Type B pancreatic cell (in vitro differentiated cells): ENCODE measurements at regions not wholly inside any gene's neighbourhood (a gene's known extent, or its start where the extent isn't known, plus 50 kb on each side); places are given as distances from the start of the nearest gene placed in this dataset.

Source experiments
- DNase-seq: peaks from one replicate; pipeline ENCODE4 v3.0.0; 2021; ENCODE audit warnings: mixed read lengths; ENCODE audit not compliant: unreplicated experiment; ENCODE audit errors: extremely low spot score
- H3K27ac Mint-ChIP-seq: 2 replicates; pipeline ENCODE4 v1.8.0; 2021; ENCODE audit warnings: mild to moderate bottlenecking, mixed read lengths
- H3K27me3 Mint-ChIP-seq: 2 replicates; pipeline ENCODE4 v1.8.0; 2021; ENCODE audit warnings: mixed read lengths
- H3K36me3 Mint-ChIP-seq: 2 replicates; pipeline ENCODE4 v1.8.0; 2021; ENCODE audit warnings: mixed read lengths
- H3K4me1 Mint-ChIP-seq: one replicate; pipeline ENCODE4 v1.8.0; 2021; ENCODE audit warnings: mixed read lengths; ENCODE audit not compliant: unreplicated experiment
- H3K4me3 Mint-ChIP-seq: 2 replicates; pipeline ENCODE4 v1.8.0; 2021; ENCODE audit warnings: mild to moderate bottlenecking, mixed read lengths
- H3K9me3 Mint-ChIP-seq: 2 replicates; pipeline ENCODE4 v1.8.0; 2021; ENCODE audit warnings: mixed read lengths
- TF ChIP-seq, protein P1 (sequence below): fragments of 200-600 bp; sonication (generic); conservative IDR thresholded peaks from 2 replicates; pipeline ENCODE4 v1.5.0; 2021; ENCODE audit warnings: antibody characterized with exemption, mild to moderate bottlenecking

DNA sequence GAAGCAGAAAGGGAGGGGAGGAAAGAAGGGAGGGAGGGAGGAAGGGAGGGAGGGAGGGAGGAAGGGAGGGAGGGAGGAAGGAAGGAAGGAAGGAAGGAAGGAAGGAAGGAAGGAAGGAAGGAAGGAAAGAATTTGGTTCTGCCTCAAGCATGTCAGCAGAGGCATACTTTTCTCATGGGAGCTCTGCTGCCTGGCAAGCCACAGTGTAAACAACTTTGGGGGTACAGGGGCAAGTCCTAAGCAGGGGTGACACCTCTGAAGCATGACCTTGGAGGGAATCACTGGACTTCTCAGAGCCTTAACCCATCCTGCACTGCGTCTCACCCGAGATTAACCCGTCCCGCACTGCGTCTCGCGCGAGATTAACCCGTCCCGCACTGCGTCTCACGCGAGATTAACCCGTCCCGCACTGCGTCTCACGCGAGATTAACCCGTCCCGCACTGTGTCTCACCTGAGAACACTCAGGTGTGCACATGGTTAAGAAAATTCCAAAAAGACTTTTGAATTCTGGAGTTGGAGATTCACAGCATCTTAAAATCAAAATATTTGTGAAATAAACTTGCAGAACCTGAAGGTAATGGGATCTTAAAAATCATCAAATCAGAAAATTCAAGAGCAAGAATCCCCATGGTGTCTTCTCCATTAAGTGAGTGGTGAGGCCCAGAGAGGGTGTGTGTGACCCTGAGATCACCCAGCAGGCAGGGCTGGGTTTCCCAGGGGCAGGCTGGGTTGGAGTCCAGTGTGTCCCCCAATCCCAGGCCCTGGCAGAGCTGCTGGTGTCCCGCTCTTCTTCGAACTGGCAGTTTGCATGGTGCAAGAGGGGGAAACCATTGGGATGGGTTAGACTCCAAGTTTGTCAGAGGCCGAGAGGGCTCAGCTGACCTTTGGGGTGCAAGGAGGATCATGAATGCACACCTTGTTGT, 190.4 kb downstream of the MN1 start:
- H3K36me3 Mint-ChIP-seq: no peaks in the 10 kb centered on the region
- no peak overlapping the region for H3K4me3 Mint-ChIP-seq
- H3K9me3 Mint-ChIP-seq: no peaks in the 10 kb centered on the region
- TF ChIP-seq, protein P1, sequence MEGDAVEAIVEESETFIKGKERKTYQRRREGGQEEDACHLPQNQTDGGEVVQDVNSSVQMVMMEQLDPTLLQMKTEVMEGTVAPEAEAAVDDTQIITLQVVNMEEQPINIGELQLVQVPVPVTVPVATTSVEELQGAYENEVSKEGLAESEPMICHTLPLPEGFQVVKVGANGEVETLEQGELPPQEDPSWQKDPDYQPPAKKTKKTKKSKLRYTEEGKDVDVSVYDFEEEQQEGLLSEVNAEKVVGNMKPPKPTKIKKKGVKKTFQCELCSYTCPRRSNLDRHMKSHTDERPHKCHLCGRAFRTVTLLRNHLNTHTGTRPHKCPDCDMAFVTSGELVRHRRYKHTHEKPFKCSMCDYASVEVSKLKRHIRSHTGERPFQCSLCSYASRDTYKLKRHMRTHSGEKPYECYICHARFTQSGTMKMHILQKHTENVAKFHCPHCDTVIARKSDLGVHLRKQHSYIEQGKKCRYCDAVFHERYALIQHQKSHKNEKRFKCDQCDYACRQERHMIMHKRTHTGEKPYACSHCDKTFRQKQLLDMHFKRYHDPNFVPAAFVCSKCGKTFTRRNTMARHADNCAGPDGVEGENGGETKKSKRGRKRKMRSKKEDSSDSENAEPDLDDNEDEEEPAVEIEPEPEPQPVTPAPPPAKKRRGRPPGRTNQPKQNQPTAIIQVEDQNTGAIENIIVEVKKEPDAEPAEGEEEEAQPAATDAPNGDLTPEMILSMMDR: no peak
- DNase-seq: no peak
- no peak overlapping the region for H3K27ac Mint-ChIP-seq
- peaks cover 18% of the 10 kb centered on the region for H3K27me3 Mint-ChIP-seq
- peaks cover 16% of the 10 kb centered on the region for H3K4me1 Mint-ChIP-seq

DNA sequence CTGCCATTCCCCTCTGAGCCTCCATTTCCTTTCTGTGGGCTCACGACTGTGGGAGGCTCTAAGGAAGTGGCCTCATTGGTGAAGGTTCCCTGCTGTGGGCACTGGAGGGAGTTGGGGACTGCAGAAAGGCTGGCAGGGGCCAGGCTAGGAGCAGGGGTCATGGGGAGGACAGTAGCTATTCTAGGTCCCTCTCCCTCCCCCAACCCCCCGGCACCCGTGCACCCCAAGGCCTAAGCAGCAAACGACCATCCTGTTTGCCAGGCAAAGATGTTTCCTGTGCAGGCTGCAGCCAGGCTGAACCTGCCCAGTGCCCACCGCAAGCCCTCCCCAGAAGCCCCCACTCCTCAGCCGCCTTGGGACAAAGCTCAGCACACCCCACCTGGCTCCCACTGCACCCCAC, 189.4 kb downstream of the MN1 start:
- TF ChIP-seq, protein P1: no peak
- no peaks in the 10 kb centered on the region for H3K36me3 Mint-ChIP-seq
- peaks cover 20% of the 10 kb centered on the region for H3K4me1 Mint-ChIP-seq

DNA sequence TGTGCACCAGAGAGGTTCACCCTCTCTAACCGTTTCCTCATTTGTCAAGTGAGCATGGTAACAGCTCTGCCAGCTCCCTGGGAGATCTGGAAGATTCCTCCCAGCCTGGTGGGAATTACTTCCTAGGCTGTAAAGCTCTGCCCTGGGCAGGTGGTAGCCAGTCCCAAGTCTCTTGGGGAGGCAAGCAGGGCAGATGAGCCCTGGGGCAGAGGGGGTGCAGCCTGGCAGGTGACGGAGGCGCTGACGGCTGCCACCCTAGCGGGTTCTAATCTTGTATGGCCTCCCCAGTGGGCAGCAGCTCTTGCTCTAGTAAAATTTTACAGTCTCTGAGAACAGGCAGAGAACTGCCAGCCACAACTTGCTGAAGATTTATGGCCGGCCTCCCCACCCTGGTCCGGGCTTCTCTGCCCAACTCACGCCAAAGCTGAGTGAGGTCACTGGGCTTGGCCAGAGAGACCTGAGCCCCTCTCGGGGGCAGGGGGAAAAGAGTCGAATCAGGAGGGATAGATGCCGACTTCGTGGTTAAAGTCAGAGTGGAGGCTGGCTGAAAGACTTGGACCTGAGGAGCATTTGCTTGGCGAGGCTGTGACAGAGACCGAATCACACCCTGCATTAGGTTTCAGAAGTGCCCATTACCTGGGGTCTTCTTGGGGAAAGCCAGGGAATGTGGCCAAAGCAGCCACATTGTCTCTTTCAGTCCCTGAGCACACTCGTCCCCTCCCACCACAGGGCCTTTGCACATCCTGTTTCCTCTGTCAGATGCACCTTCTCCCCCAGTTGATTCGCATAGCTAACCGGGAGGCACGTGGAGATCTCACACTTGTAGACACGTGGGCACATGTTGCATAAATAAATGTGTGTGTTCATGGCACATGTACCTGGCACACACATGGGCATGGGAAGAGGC, 188.2 kb downstream of the MN1 start:
- peaks cover 20% of the 10 kb centered on the region for H3K4me1 Mint-ChIP-seq
- DNase-seq: no peak
- no peak overlapping the region for H3K27ac Mint-ChIP-seq
- no peaks in the 10 kb centered on the region for H3K9me3 Mint-ChIP-seq
- TF ChIP-seq, protein P1: no peak
- H3K4me3 Mint-ChIP-seq: peak overlapping the region; percentile 58
- no peaks in the 10 kb centered on the region for H3K36me3 Mint-ChIP-seq
- peaks cover 19% of the 10 kb centered on the region for H3K27me3 Mint-ChIP-seq

More for the DNA sequence above, 189.4 kb downstream of the MN1 start:
- no peak for DNase-seq
- H3K9me3 Mint-ChIP-seq: no peaks in the 10 kb centered on the region
- peak overlapping the region; percentile 12 for H3K4me3 Mint-ChIP-seq
- peaks cover 15% of the 10 kb centered on the region for H3K27me3 Mint-ChIP-seq
- no peak overlapping the region for H3K27ac Mint-ChIP-seq

DNA sequence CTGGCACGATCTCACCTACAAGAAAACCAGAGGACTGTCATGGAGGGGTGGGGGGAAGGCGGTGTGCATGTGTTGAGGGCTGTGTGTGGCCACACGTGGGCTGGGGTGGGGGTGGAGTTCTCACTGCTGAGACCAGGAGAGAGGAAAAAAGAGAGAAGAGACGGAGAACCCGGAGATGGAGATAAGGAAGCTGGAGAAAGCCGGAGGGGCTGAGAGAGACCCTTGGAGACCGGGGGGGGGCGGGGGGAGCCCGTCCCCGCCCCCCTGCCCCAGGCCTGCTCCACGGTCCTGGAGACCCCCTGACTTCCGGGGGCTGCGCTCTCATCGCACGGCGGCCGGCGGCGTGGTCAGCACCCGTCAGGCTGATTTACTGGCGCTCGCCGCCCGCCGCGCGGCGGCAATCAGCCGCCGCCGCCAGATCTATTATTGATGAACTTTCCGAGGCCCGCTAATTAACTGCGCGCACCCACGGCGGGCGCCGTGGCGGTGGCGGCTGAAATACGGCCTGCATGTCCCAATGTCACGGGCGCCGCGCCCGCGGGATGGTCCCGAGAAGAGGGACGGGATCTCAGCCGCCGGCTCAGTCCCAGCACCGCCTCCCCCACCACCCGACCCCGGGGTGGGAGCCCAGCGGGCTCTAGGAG, 187.4 kb downstream of the MN1 start:
- no peaks in the 10 kb centered on the region for H3K36me3 Mint-ChIP-seq
- TF ChIP-seq, protein P1: no peak
- H3K9me3 Mint-ChIP-seq: no peaks in the 10 kb centered on the region
- DNase-seq: no peak
- peak overlapping the region; percentile 58 for H3K4me3 Mint-ChIP-seq
- no peak overlapping the region for H3K27ac Mint-ChIP-seq
- peaks cover 19% of the 10 kb centered on the region for H3K27me3 Mint-ChIP-seq
- peaks cover 20% of the 10 kb centered on the region for H3K4me1 Mint-ChIP-seq

DNA sequence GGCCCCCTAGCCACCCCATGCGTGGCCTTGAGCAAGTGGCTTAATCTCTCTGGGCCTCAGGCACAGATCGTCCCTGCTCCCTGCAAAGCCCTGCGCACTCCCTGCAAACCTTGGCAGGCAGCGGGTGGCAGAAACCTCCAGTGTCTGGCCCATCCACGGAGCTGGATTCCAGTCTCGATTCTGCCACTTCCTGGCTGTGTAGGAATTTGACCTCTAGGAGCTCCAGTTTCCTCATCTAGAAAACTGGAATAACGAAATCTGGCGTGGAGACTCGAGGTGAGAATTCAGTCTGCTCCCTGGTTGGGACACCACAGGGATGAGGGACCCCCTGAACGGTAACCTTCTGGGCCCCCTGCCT, 186.9 kb downstream of the MN1 start:
- H3K4me1 Mint-ChIP-seq: peaks cover 20% of the 10 kb centered on the region
- no peaks in the 10 kb centered on the region for H3K36me3 Mint-ChIP-seq
- no peak overlapping the region for H3K4me3 Mint-ChIP-seq
- no peaks in the 10 kb centered on the region for H3K9me3 Mint-ChIP-seq
- no peak overlapping the region for H3K27ac Mint-ChIP-seq
- TF ChIP-seq, protein P1: no peak
- H3K27me3 Mint-ChIP-seq: peaks cover 19% of the 10 kb centered on the region
- DNase-seq: no peak
